Stimulated activated CD4-positive, alpha-beta T cell treated with anti-CD3 and anti-CD28 coated beads, Interleukin-12 subunit alpha, Interleukin-12 subunit beta, amount 100 ng/mL, for 48 hours (primary cell): ENCODE measurements at regions not wholly inside any gene's neighbourhood (a gene's known extent, or its start where the extent isn't known, plus 50 kb on each side); places are given as distances from the start of the nearest gene placed in this dataset.
A peak's percentile ranks its signal among the peaks of the same experiment; 100 is the strongest.
"Not testable (repeated sequence)": the region's sequence is repeated elsewhere in the genome, so short reads cannot be mapped to it uniquely, and the experiment has no call there.

Source experiments
- DNase-seq, 3 donors: peaks; one replicate each; pipeline ENCODE4 v3.0.0-alpha.2; 2020; ENCODE audit warnings: low read depth in 2 of 3, low spot score in 1 of 3

DNA sequence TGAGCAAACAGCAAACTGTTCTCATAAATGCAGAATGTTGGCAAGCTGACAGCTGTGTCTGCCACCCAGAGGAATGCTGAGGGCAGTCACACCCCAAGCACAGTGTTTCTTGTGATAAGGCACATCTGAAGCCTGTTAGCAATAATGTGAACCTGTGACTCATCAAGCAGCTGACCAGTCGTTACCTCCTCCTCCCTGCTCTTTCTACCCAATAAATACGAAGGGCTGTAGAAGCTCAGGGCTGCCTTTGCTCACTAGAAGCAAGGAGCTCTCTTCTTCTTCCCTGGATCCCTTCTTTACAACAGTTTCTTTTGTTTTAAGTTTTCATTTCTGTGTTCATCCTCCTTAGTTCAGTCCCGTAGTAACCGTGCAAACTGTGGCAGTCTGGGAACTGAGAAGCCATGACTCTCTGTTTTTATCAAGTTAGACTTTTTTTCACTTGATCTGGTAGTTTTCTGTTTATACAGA is 160.3 kb upstream of the ZNF184 start:
- not testable (repeated sequence) for DNase-seq

DNA sequence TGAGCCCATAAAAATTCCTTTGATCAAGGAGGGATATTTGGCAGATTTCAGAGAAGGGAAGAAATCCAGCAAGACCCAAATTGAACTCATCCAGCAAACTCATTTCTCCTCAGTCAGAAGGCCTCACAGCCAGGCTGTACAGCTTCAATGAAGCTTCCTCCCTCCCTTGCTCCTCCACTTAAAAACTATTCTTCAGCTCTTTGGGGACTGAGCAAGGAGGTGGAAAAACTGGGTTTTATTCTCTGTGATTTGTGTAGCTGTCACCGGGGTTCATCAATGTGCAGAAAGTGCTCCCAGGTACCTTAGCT is 158.7 kb upstream of the ZNF184 start:
- no peak for DNase-seq

DNA sequence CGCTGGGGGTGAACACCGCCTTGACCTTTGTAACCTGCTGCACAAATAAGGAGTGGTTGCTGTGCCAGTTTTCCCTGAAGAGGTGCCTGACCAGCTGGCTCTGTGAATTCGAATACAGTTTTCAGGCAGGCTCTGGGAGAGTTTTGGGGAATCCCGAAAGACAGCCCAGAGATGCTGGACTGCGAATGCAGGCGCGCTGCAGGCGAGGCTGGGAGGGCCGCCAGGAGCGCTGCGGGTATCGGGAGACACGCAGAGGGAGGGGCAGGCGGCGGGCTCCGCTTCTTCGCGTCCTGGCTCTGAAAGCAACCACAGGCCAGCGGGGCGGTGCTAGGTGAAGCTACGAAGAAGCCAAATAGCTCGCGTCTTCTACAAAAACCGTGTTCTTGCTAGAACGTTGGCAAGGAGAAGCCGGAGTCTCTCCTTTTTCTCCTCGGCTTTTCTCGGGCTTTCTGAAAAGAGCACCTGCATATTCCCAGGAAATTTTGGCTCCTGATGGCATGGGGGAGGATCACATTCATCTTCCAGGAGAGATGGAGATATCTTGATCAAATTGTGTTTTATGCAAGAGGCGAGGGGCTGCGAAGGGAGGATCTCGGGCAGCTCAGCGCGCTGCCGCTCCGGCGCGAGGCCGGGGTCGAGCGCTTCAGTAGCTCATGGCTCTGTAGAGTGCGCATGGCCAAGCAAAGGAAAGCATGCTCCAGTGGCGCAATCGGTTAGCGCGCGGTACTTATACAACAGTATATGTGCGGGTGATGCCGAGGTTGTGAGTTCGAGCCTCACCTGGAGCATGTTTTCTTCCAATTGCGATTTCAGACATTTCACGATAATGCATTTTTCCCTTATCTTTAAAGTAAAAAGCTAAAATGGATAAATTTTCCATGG is 158.1 kb upstream of the ZNF184 start:
- DNase-seq = peak; percentile 58 to 74 (median 68)

DNA sequence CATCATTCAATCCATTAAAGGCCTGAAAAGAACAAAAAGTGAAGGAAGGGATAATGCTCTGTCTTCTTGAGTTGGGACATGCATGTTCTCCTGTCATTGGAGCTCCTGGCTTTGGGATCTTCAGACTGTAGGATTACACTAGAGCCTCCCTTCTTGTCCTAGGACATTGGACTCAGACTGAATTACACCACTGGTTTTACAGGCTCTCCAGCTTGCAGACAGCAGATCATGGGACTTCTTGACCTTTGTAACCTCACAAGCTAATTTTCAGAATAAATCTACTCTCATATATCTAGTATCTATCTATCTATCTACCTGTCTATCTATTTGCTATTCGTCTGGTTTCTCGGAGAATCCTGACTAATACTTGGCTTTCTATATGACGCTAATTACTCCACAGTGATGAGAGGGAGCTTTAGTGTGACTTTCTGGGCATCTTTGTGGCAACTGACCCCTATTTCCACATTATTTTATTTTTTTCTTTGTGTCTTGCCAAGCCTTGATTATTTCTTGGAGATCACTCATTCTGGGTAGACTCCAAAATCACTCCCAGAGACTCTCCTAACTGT is 151.9 kb upstream of the ZNF184 start:
- DNase-seq = no peak

DNA sequence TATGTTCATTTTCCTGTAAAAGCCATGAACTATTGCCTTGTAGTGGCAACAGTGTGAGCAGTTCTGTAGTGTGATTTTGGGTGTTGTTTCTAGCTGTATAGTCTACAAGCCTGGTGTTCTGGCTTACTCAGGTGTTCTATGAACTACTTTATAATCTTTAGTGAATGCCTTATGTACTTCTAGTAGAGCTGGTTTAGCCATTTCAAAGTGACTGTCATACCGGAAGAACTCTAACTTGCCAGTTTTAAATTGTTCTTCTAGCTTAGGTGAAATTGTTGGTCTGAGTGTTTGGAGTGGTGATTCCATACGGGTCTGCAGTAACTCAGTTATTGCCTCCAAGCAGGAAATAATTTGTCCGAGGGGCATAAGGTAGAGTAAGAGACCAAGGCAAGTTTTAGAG is 150.2 kb upstream of the ZNF184 start:
- DNase-seq = no peak

DNA sequence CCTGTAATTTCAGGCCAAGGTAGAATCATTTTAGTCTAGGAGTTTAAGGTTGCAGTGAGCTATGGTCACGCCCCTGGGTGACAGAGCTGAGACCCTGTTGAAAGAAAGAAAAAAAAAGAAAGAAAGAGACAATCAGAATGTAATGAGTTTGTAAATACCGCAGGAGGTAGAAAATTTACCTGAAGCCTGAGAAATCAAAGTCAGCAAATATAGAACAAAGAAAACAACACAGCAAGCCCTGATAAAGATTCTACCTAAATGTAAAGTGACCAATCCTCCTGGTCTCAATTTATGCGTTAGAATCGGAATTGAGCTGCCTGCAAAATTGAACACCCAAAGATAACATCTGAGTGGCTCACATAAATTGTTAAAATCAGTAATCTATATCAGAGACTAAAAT is 146.5 kb upstream of the ZNF184 start:
- no peak for DNase-seq

DNA sequence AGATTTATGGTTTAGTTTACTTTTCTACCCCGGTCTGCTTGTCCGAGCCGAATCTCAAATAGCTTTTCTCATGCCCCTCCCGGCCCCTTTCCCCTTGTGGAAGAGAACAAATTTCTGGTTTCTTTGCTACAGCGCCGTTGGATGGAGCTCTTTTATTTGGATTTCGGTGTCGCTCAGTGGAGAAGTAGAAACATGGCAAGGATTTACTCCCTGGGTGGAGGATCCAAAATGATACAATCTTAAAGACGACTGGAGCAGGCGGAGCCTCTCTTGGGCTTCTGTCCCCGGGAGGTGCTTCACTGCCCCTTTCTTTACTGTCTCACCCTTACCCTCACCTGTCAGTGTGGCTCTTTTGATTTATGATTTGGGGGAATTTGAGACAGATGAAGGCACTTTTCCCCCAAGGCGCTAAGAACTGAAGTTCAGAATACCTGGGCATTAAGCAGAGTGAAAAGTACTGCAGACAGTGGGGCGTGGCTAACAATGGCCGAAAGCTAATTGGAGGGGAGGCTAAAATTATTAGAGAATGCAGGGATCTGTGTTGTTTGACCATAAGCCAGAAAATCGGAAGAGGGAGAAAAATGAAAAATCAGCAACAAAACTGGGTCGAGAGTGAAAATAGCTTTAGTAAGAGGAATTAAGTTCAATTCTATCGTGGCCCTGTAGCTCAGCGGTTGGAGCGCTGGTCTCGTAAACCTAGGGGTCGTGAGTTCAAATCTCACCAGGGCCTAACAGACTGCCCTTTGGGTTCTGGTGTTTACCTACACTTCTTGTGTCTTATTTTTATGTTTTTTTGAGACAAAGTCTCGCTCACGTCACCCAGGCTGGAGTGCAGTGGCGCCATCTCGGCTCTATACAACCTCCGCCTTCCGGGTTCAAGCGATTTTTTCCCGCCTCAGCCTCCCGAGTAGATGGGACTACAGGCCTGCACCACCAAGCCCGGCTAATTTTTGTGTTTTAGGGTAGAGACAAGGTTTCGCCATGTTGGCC is 145.1 kb upstream of the ZNF184 start:
- DNase-seq = peak in 2 of 3 donors; percentile 18 to 22

DNA sequence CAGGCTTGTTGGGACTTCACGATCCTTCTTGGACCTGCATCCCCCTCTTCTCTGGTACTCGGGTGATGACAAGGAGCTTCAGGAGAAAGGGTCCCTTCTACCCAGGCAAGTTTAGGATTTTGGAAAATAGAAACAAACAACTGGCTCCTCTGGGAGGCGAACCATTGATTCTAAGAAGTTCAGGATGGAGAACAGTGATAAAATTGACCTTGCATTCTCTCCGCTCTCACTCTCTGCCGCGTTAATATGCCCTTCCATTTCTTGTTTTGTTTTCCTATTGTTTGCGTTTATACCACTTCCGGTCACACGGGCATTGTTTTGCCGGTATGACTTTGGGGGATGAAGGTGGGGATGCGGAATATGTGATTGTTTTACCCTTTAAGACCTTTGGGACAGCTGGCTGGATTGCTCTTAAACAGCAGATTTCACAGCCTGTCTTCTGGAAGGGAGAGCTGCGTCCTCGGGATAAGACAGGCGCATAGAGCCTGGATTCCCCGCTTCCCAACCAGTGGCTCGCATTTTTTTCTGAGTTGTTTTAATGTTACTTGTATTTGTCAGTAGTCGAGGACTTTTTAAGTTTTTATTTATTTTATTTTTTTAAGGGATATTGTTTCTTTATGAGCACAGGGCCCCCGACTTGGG is 144.3 kb upstream of the ZNF184 start:
- no peak for DNase-seq

DNA sequence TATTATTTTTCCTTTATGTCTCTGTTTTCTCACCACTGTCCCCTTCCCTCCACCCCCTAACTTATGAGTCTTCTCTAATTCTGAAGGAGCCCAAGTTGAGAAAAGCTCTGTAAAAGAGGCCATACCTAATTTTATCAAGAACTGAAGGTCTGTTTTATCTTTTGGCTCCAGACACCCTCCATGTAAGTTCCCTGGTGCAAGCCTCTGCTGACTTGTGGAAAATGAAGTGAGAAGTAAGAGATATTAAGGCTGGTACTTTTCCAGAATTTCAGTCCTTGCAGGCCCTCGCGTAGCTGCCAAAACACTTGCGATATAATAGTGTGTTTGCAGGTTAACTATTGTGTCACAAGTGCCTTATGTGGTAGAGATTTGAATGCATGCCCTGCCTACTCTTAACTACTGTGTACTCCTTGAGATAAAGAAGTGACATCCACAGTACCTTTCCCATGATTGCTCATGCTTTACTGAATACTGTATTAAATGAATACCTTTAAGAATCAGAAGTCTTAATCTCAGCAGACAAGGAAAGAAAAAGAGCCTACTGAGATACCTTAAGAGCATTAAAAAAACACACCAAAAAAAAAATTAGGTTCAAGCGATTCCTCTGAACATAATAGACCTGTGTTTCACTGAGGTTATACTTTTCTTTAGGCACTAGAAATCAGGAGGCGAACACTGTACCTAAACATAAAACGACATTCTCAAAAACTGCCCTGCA is 143.6 kb upstream of the ZNF184 start:
- DNase-seq = no peak

DNA sequence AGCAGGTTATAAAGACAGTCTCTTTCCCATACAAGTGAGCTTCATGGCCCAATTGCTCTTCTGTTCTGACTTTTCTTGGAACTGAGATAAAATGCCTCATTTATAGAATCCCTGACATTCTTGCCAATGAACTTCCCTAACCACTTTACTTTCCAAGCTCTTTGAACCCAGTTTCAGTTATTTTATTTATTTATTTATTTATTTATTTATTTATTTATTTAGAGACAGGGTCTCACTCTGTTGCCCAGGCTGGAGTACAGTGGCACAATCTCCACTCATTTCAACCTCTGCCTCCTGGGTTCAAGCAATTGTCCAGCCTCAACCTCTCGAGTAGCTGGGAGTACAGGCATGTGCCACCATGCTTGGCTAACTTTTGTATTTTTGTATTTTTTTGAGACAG is 138.5 kb upstream of the ZNF184 start:
- DNase-seq = no peak

DNA sequence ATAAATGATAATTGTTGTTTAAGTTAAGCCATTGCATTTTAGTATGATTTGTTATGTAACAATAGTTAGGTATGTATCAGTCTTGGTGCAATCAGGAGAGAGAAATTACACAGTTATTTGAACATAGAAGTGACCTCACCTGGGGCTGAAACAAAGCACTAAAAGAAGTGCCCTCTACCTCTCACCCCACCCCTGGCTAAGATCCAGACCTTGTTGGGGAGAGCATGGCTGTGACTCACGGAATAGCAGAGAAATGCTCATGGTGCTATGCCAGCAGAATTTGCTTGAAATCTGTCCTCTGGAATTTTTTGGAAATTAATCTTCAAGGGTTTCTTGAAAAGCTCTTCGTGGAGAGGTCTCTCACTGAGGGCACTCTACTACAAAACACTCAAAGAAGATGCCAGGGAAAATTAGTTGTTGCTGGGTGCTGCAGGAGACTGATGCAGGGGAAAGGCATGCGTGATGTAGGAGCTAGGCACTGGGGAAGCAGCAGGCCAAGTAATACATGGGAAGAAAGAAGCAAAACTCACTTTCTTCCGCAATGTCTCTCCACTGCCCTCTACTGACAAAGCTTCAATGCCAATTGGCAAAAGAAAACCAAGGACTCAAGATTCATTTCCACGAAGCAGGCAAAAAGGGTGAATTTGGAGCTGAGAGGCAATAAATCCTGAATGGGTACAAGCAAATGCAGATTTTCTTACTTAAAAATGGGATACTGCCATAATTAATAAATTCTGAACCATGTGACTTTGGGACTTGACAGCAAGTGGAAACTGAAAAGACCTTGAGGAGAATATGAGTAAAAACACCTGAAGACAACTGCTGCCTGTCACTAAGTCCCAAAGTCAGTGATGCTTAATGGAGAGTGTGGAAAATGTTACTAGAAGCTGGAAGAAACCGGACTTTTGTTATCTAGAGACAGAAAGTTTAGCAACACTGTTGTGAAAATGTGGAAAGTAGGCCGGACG is 136.3 kb upstream of the ZNF184 start:
- DNase-seq = no peak

DNA sequence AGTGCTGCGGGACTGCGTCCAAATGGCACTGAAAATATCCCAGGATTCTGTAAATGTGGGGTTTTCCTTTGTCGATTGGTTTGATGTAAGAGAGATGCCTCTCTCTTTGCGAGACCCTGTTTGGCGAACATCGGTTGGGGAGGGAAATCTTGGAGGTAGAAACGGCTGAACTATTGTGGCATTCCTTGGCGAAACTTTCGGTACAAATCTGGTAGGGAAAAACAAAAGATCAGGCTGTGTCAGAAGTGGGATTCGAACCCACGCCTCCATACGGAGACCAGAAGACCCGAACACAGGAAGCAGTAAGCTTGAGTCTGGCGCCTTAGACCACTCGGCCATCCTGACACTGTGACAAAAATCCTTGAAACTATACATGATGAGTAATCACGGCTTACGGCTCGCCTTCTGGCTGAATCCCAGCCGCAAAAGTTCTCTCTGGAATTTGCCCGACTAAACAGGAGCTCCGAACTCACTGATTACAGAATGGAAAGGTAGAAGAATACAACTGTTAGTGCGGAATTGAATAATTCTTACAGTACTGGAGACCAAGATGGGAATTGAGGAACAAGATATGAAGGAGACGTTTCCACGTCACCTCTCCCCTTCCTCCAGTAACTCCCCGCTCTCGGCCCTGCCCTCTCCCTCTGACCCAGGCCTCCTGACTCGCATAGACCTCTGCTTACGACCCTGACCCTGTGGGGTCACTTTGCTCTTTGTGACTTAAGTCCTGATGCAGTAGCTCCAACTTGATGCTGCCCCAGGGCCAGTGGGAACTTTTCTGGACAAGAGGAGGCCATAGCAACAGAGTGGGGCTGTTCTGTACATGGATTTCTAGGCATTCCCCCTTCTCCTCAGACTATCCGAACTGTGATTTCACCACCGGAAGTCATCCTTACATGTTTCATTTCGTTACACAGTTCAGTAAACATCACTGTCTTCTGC is 132.8 kb upstream of the ZNF184 start:
- DNase-seq = peak in 2 of 3 donors; percentile 27 to 36

DNA sequence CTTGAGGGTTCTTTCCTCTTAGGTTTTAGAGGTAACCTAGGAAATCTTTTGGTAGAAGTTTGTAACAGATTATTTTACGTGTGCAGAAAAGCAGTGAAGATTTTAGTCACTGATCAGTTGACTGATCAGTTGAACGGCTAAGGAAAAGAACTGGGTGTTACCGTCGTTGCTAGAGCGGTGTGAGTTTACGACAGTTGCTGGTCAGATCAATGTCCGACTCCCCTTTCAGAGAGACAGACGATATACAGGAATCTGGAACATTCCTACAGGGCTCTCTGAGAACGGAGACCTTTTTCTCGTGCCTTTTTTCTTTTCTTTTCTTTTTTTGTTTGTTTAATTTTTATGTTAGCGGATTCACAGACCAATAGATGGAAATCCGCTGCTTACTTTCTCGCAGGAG is 132.1 kb upstream of the ZNF184 start:
- DNase-seq = no peak

DNA sequence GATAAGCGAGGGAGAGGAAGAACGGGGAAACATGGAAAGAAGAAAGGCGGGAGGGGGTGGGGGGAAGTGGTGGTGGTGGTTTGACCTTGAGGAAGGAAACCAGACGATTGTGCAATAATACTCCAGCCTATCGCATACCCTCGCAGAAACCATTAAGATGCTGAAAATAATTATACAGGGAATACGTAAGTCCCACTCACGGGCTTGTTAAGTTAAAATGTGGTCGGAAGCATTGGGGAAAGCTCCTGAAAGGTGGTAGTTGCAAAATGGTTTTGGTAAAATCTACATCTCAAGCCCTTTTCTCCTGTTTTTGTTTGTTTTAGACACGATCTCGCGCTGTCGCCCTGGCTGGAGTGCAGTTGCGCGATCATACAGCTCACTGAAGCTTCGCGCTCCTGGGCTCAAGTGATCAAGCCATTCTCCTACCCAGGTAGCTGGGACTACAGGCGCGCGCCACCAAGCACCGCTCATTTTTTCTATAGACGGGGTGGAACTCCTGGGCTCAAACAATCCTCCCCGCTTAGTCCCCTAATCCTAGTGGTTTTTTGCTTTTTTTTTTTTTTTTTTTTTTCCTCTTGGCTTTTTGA is 128.9 kb upstream of the ZNF184 start:
- no peak for DNase-seq

DNA sequence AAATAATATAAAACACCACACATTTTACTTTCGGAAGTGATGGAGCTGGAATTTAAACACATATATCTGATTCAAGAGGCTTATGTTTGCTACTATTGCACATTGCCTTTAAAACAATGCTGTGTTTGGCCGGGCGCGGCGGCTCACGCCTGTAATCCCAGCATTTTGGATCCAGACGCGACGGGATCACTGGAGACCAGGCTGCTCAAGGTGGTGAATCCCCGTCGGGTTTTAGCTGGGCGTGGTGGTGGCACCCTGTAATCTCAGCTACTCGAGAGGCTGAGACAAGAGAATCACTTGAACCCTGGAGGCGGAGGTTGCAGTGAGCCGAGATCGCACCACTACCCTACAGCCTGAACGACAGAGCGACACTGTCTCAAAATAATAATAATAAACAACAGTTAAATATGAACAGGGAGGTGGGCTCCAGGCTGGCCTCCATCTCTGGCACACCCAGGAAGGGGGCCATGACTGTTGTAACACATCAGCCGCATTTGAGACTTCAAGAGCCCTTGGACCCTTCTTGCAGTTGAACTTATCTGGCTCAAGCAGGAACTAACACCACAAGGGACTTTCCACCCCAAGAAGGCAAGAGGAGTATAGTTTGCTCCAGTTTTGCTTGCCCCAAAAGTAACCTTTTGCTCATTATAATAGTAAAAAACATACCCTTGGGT is 127.1 kb upstream of the ZNF184 start:
- no peak for DNase-seq

DNA sequence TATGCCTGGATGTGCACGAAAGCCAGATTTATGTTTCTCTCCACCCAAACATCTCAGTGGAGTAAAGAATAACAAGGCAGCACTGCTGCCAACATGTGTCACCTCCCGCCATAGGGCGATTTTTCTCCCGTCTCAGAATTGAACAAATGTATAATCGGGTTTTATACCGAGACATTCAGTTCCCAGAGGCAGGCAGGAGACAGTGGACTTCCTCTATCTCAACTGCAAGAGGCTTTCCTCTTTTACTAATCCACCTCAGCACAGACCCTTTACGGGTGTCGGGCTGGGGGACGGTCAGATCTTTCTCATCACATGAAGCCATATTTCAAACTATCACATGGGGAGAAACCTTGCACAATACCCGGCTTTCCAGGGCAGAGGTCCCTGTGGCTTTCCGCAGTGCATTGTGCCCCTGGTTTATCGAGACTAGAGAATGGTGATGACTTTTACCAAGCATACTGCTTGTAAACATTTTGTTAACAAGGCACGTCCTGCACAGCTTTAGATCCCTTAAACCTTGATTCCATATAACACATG is 124.2 kb upstream of the ZNF184 start:
- not testable (repeated sequence) for DNase-seq

DNA sequence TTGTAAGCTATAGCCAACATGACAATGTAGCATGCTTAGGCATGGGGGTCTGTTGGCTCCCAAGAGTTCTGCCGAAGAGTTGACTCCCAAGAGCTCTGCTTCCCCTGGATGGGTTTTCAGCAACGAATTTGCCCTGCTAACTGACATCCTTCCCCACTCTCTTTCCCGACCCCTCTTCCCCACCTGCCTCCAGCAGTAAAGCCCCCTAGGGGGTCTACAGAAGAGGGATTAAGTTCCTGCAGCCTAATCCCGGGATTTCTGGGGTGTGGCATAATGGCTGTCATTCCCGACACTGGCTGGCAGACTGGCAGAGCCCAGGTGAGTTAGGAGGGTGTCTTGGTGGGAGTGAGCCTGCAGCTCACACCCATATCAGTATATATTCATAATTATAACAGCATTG is 121.0 kb upstream of the ZNF184 start:
- DNase-seq = no peak
